ENCODE measurements at regions not wholly inside any gene's neighbourhood (a gene's known extent, or its start where the extent isn't known, plus 50 kb on each side); places are given as distances from the start of the nearest gene placed in this dataset.
"Not testable (repeated sequence)": the region's sequence is repeated elsewhere in the genome, so short reads cannot be mapped to it uniquely, and the experiment has no call there.

GRCh38 chr7:73918926-73919693 lies 58.2 kb downstream of the TMEM270 start:
- H3K27ac Mint-ChIP-seq: peak overlapping the region in 1 of 3 donors; percentile 3
- peaks cover 0 to 2% (median 0%) of the 10 kb centered on the region in 3 donors for H3K4me1 Mint-ChIP-seq
- H3K4me3 Mint-ChIP-seq: no peak overlapping the region
- peaks cover 12% of the 10 kb centered on the region for H3K27me3 Mint-ChIP-seq
- H3K9me3 Mint-ChIP-seq: peaks cover 0 to 5% (median 0%) of the 10 kb centered on the region in 3 donors
- H3K36me3 Mint-ChIP-seq: peaks cover 2% of the 10 kb centered on the region

GRCh38 chr7:73919694-73920375 lies 58.9 kb downstream of the TMEM270 start:
- Mint-ChIP-seq H3K9me3 (peaks cover 0 to 5% (median 2%) of the 10 kb centered on the region in 3 donors), H3K4me3 (no peak overlapping the region), H3K27me3 (peaks cover 12% of the 10 kb centered on the region), H3K27ac (no peak overlapping the region), H3K4me1 (peaks cover 0 to 2% (median 0%) of the 10 kb centered on the region in 3 donors), H3K36me3 (peaks cover 2% of the 10 kb centered on the region)

GRCh38 chr7:73920406-73921134 lies 59.6 kb downstream of the TMEM270 start:
- H3K36me3 Mint-ChIP-seq: peaks cover 2% of the 10 kb centered on the region
- H3K4me3 Mint-ChIP-seq: no peak overlapping the region
- H3K27ac Mint-ChIP-seq: no peak overlapping the region
- peaks cover 0 to 2% (median 0%) of the 10 kb centered on the region in 3 donors for H3K4me1 Mint-ChIP-seq
- H3K27me3 Mint-ChIP-seq: peaks cover 8% of the 10 kb centered on the region
- H3K9me3 Mint-ChIP-seq: peaks cover 0 to 5% (median 2%) of the 10 kb centered on the region in 3 donors

GRCh38 chr7:73921623-73922528 lies 60.9 kb downstream of the TMEM270 start:
- no peak overlapping the region for H3K4me3 Mint-ChIP-seq
- peaks cover 2% of the 10 kb centered on the region for H3K36me3 Mint-ChIP-seq
- H3K27ac Mint-ChIP-seq: no peak overlapping the region
- H3K27me3 Mint-ChIP-seq: peaks cover 2% of the 10 kb centered on the region
- H3K4me1 Mint-ChIP-seq: peaks cover 0 to 2% (median 0%) of the 10 kb centered on the region in 3 donors
- H3K9me3 Mint-ChIP-seq: peaks cover 0 to 2% (median 0%) of the 10 kb centered on the region in 3 donors

- H3K4me1 Mint-ChIP-seq, H3K4me3 Mint-ChIP-seq, H3K27ac Mint-ChIP-seq, H3K36me3 Mint-ChIP-seq, H3K9me3 Mint-ChIP-seq: not testable (repeated sequence)
- peaks cover 13% of the 10 kb centered on the region for H3K27me3 Mint-ChIP-seq
Measured at GRCh38 chr7:73928644-73929043, 67.7 kb downstream of the TMEM270 start.

GRCh38 chr7:73931502-73931901 lies 70.5 kb downstream of the TMEM270 start:
- Mint-ChIP-seq H3K4me3 (no peak overlapping the region), H3K27me3 (peaks cover 15% of the 10 kb centered on the region), H3K4me1 (peaks cover 0 to 2% (median 0%) of the 10 kb centered on the region in 3 donors), H3K36me3 (no peaks in the 10 kb centered on the region), H3K27ac (no peak overlapping the region), H3K9me3 (peaks cover 0 to 2% (median 2%) of the 10 kb centered on the region in 3 donors)

GRCh38 chr7:73932364-73932763 lies 71.4 kb downstream of the TMEM270 start:
- Mint-ChIP-seq H3K27ac (no peak overlapping the region), H3K9me3 (peaks cover 0 to 2% (median 2%) of the 10 kb centered on the region in 3 donors), H3K27me3 (peaks cover 17% of the 10 kb centered on the region), H3K4me1 (peaks cover 0 to 2% (median 0%) of the 10 kb centered on the region in 3 donors), H3K4me3 (no peak overlapping the region), H3K36me3 (no peaks in the 10 kb centered on the region)

- Mint-ChIP-seq H3K27ac (no peak overlapping the region), H3K27me3 (peaks cover 15% of the 10 kb centered on the region), H3K4me1 (peaks cover 0 to under 1% (median 0%) of the 10 kb centered on the region in 3 donors), H3K9me3 (peaks cover 0 to 2% (median 2%) of the 10 kb centered on the region in 3 donors), H3K4me3 (no peak overlapping the region), H3K36me3 (no peaks in the 10 kb centered on the region)
Measured at GRCh38 chr7:73933091-73933490, 72.1 kb downstream of the TMEM270 start.

GRCh38 chr7:73936967-73937366 lies 76.0 kb downstream of the TMEM270 start:
- Mint-ChIP-seq H3K4me1 (no peaks in the 10 kb centered on the region), H3K27me3 (peaks cover 8% of the 10 kb centered on the region), H3K27ac (no peak overlapping the region), H3K9me3 (peaks cover 6 to 17% (median 13%) of the 10 kb centered on the region in 3 donors), H3K36me3 (peaks cover 2% of the 10 kb centered on the region), H3K4me3 (no peak overlapping the region)

- H3K9me3 Mint-ChIP-seq: peaks cover 6 to 17% (median 14%) of the 10 kb centered on the region in 3 donors
- not testable (repeated sequence) for H3K36me3 Mint-ChIP-seq, H3K4me3 Mint-ChIP-seq, H3K27me3 Mint-ChIP-seq, H3K4me1 Mint-ChIP-seq, H3K27ac Mint-ChIP-seq
Measured at GRCh38 chr7:73937650-73938049, 76.7 kb downstream of the TMEM270 start.

GRCh38 chr7:73939528-73939927 lies 78.6 kb downstream of the TMEM270 start:
- Mint-ChIP-seq H3K36me3 (peaks cover 2% of the 10 kb centered on the region), H3K4me3 (no peak overlapping the region), H3K27ac (no peak overlapping the region), H3K4me1 (no peaks in the 10 kb centered on the region), H3K9me3 (peaks cover 6 to 17% (median 15%) of the 10 kb centered on the region in 3 donors), H3K27me3 (peaks cover 8% of the 10 kb centered on the region)

GRCh38 chr7:73940701-73941238 lies 79.8 kb downstream of the TMEM270 start:
- Mint-ChIP-seq H3K36me3 (peaks cover 2% of the 10 kb centered on the region), H3K27ac (no peak overlapping the region), H3K9me3 (peaks cover 8 to 24% (median 18%) of the 10 kb centered on the region in 3 donors), H3K27me3 (peaks cover 6% of the 10 kb centered on the region), H3K4me3 (no peak overlapping the region), H3K4me1 (no peaks in the 10 kb centered on the region)

- Mint-ChIP-seq H3K9me3 (peaks cover 8 to 29% (median 18%) of the 10 kb centered on the region in 3 donors), H3K27me3 (peaks cover 4% of the 10 kb centered on the region), H3K4me3 (no peak overlapping the region), H3K27ac (no peak overlapping the region), H3K4me1 (no peaks in the 10 kb centered on the region), H3K36me3 (peaks cover 2% of the 10 kb centered on the region)
Measured at GRCh38 chr7:73941836-73942551, 81.0 kb downstream of the TMEM270 start.

Measured in IgD-negative memory B cell (primary cell).